ENCODE measurements at regions not wholly inside any gene's neighbourhood (a gene's known extent, or its start where the extent isn't known, plus 50 kb on each side); places are given as distances from the start of the nearest gene placed in this dataset.

DNA sequence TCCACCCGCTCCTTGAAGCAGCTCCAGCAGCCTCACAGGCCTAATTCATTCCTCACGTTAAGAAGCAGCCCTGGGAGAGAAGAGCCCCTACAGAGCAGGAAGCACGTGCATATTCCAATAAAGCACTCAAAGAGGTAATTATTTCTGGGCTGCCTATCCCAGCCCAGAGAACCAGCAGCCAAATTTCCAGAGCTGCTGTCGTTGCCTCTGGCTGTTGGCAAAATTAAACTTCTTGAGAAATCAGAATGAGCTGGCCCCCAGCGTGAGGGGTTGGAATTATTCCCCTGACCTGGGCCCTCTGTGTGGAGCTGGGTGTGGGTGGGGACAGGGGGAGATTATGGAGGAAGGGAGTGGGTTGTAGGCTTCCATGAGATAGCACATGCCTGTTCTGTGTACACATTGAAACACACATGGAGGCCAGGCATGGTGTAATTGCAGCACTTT lies 86.8 kb upstream of the HSPA9 start:
- H3K27me3 ChIP-seq (replicated peaks in 1 of 2; ENCODE audit: control insufficient read depth in 2 of 2, insufficient read depth in 2 of 2, low read length in 1 of 2) = no peaks in the 10 kb centered on the region; a peak in 1 of 4 replicates
- no peak for ATAC-seq
- TF ChIP-seq KDM1A (IDR thresholded peaks at IDR 0.05; ENCODE audit: borderline replicate concordance) (no peak), SRF (IDR thresholded peaks at IDR 0.05; ENCODE audit: low read depth in 2 of 2, low read length in 2 of 2) (no peak), BRCA1 (IDR thresholded peaks at IDR 0.05; ENCODE audit: low read depth, low read length) (no peak), EED (IDR thresholded peaks at IDR 0.05; ENCODE audit: low read depth) (no peak), PAX8 (IDR thresholded peaks at IDR 0.05) (no peak), NR2C2 (IDR thresholded peaks at IDR 0.05; ENCODE audit: borderline replicate concordance, control insufficient read depth, insufficient read length, low read depth) (no peak), SMC3 (IDR thresholded peaks at IDR 0.05; ENCODE audit: borderline replicate concordance, low read length) (no peak)
- in situ Hi-C loops (cut with MboI) (no loop called here), intact Hi-C loops (cut with micrococcal nuclease; ENCODE audit: unreplicated experiment) (no loop called here)
- H3K36me3 ChIP-seq (ENCODE audit: control insufficient read depth in 2 of 2, insufficient read depth in 2 of 2, low read length in 1 of 2) = no peaks in the 10 kb centered on the region
- ChIA-PET POLR2A (no interaction called here), SMC1A (ENCODE audit: uncharacterized antibody, unreplicated experiment) (interaction anchor here (0.5 kb wide), 1 partner anchor 134 kb away, joined by 3 read pairs; no protein-coding TSS in a partner anchor), CTCF (no interaction called here), RAD21 (ENCODE audit: unreplicated experiment) (no interaction called here)
- no TSS peak for BruUV-seq (replicated peaks)
- peaks cover 16% of the 10 kb centered on the region for H3K4me1 ChIP-seq (ENCODE audit: control insufficient read depth, insufficient read depth, low read length)
- no peak for DNase-seq (ENCODE audit: low read depth, low spot score)
- 48% methylated on average over 5 of the region's 5 CpGs for WGBS (ENCODE audit: insufficient coverage, insufficient replicate concordance, low lambda C conversion rate, missing lambda C conversion rate)
- H3K9ac ChIP-seq (ENCODE audit: control insufficient read depth, insufficient read depth, low read length) = no peak overlapping the region
- H3K4me3 ChIP-seq = no peak overlapping the region
- H4K20me1 ChIP-seq (ENCODE audit: control insufficient read depth, insufficient read depth) = no peaks in the 10 kb centered on the region
- no peak overlapping the region for H2AFZ ChIP-seq (ENCODE audit: control insufficient read depth, low read depth, low read length)
- H3K27ac ChIP-seq (ENCODE audit: control insufficient read depth, insufficient read depth) = no peak overlapping the region
- FAIRE-seq = no peak
- H3K79me2 ChIP-seq (ENCODE audit: control insufficient read depth, insufficient read depth, low read length) = no peaks in the 10 kb centered on the region
- no peaks in the 10 kb centered on the region for H3K9me3 ChIP-seq (replicated peaks; ENCODE audit: control insufficient read depth, insufficient read depth, low read length)
- no peak overlapping the region for H3K4me2 ChIP-seq (ENCODE audit: control insufficient read depth, insufficient read depth)

DNA sequence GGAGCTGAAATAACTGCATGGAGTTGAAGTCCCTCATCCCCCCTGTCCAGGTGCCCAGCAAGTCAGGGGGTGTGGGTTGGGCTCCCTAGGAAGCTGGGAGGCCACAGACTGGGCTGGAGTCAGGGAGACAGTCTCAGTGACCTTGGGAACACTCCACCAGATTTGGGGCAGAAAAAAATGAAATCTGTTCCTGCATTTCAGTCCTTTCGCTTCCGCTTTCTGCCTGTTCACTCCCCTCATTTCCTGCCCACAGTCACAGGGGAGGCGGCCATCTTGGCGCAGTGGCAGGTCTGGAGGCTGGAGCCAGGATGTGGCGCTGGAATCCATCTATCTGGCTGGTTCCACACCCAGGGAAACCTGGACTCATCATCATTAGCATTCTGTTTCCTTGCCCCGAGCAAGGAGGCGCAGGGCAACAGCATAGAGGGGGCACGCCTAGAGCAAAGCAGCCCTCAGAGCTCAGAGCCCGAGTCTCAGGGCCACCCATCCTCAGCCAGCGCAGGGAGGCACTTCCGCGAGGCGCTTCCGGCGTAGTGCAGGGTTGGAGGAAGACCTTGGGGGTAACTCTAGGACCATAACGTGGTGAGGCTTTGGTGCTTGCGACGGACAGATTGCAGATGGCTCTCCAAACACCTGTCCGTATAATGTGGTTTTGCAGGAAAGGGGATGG lies 86.2 kb upstream of the HSPA9 start:
- ChIA-PET POLR2A (no interaction called here), SMC1A (ENCODE audit: uncharacterized antibody, unreplicated experiment) (no interaction called here), RAD21 (ENCODE audit: unreplicated experiment) (no interaction called here), CTCF (no interaction called here)
- in situ Hi-C loops (cut with MboI) = no loop called here
- H2AFZ ChIP-seq (ENCODE audit: control insufficient read depth, low read depth, low read length) = no peak overlapping the region
- BruUV-seq (replicated peaks) = no TSS peak
- no peaks in the 10 kb centered on the region for H3K36me3 ChIP-seq (ENCODE audit: control insufficient read depth in 2 of 2, insufficient read depth in 2 of 2, low read length in 1 of 2)
- peaks cover 16% of the 10 kb centered on the region for H3K4me1 ChIP-seq (ENCODE audit: control insufficient read depth, insufficient read depth, low read length)
- FAIRE-seq (no peak), DNase-seq (ENCODE audit: low read depth, low spot score) (no peak), ATAC-seq (no peak)
- intact Hi-C loops (cut with micrococcal nuclease; ENCODE audit: unreplicated experiment) = no loop called here
- no peak overlapping the region for H3K9ac ChIP-seq (ENCODE audit: control insufficient read depth, insufficient read depth, low read length)
- H4K20me1 ChIP-seq (ENCODE audit: control insufficient read depth, insufficient read depth) = no peaks in the 10 kb centered on the region
- H3K9me3 ChIP-seq (replicated peaks; ENCODE audit: control insufficient read depth, insufficient read depth, low read length) = no peaks in the 10 kb centered on the region
- no peak overlapping the region for H3K4me2 ChIP-seq (ENCODE audit: control insufficient read depth, insufficient read depth)
- H3K27me3 ChIP-seq (replicated peaks in 1 of 2; ENCODE audit: control insufficient read depth in 2 of 2, insufficient read depth in 2 of 2, low read length in 1 of 2) = no peaks in the 10 kb centered on the region; a peak in 1 of 4 replicates
- H3K79me2 ChIP-seq (ENCODE audit: control insufficient read depth, insufficient read depth, low read length) = no peaks in the 10 kb centered on the region
- 73% methylated on average over 19 of the region's 19 CpGs for WGBS (ENCODE audit: insufficient coverage, insufficient replicate concordance, low lambda C conversion rate, missing lambda C conversion rate)
- no peak overlapping the region for H3K27ac ChIP-seq (ENCODE audit: control insufficient read depth, insufficient read depth)
- no peak overlapping the region for H3K4me3 ChIP-seq
- TF ChIP-seq YY1 (IDR thresholded peaks at IDR 0.05; ENCODE audit: low read depth, low read length) = peak; percentile 94
- no peak for TF ChIP-seq ZNF622 (IDR thresholded peaks at IDR 0.05)
- TF ChIP-seq POU2F2 (IDR thresholded peaks at IDR 0.05; ENCODE audit: borderline replicate concordance, low read depth, low read length) = no peak
- no peak for TF ChIP-seq ZZZ3 (IDR thresholded peaks at IDR 0.05; ENCODE audit: control insufficient read depth, insufficient read length, low read depth)
- TF ChIP-seq RUNX3 (IDR thresholded peaks at IDR 0.05; ENCODE audit: low read length) = peak; percentile 24; the same call in 1 of the 2 replicates
- TF ChIP-seq NR2F1 (conservative IDR thresholded peaks at IDR 0.05) = no peak
- TF ChIP-seq NRF1 (conservative IDR thresholded peaks at IDR 0.05; ENCODE audit: low read depth, low read length) = no peak
- no peak for TF ChIP-seq NR2C2 (IDR thresholded peaks at IDR 0.05; ENCODE audit: borderline replicate concordance, control insufficient read depth, insufficient read length, low read depth)
- TF ChIP-seq, protein P1, sequence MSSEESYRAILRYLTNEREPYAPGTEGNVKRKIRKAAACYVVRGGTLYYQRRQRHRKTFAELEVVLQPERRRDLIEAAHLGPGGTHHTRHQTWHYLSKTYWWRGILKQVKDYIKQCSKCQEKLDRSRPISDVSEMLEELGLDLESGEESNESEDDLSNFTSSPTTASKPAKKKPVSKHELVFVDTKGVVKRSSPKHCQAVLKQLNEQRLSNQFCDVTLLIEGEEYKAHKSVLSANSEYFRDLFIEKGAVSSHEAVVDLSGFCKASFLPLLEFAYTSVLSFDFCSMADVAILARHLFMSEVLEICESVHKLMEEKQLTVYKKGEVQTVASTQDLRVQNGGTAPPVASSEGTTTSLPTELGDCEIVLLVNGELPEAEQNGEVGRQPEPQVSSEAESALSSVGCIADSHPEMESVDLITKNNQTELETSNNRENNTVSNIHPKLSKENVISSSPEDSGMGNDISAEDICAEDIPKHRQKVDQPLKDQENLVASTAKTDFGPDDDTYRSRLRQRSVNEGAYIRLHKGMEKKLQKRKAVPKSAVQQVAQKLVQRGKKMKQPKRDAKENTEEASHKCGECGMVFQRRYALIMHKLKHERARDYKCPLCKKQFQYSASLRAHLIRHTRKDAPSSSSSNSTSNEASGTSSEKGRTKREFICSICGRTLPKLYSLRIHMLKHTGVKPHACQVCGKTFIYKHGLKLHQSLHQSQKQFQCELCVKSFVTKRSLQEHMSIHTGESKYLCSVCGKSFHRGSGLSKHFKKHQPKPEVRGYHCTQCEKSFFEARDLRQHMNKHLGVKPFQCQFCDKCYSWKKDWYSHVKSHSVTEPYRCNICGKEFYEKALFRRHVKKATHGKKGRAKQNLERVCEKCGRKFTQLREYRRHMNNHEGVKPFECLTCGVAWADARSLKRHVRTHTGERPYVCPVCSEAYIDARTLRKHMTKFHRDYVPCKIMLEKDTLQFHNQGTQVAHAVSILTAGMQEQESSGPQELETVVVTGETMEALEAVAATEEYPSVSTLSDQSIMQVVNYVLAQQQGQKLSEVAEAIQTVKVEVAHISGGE (CRISPR knock-in tag; IDR thresholded peaks at IDR 0.05) = no peak
- TF ChIP-seq JUND (IDR thresholded peaks at IDR 0.05; ENCODE audit: low read depth, low read length) = no peak
- peak; percentile 72 for TF ChIP-seq SPI1 (IDR thresholded peaks at IDR 0.05; ENCODE audit: borderline replicate concordance, insufficient read depth, low read depth, low read length)

Measured in GM12878 (cell line).